BE2C (cell line): ENCODE measurements at regions not wholly inside any gene's neighbourhood (a gene's known extent, or its start where the extent isn't known, plus 50 kb on each side); places are given as distances from the start of the nearest gene placed in this dataset.

Experiments used
- DNase-seq: peaks from one replicate; pipeline ENCODE4 v3.0.0-alpha.2; 2020
- H3K27me3 ChIP-seq: fragments of 250-450 bp; sonication (Bioruptor Pico); 2 replicates; pipeline ENCODE4 v1.5.1; 2020; ENCODE audit warnings: mild to moderate bottlenecking
- H3K36me3 ChIP-seq: fragments of 250-450 bp; sonication (Bioruptor Pico); 2 replicates; pipeline ENCODE4 v1.5.1; 2020; ENCODE audit warnings: mild to moderate bottlenecking
- H3K4me1 ChIP-seq: fragments of 250-450 bp; sonication (Bioruptor Pico); 2 replicates; pipeline ENCODE4 v1.5.1; 2020
- H3K4me3 ChIP-seq: 2 replicates; pipeline ENCODE4 v1.5.1; 2011; ENCODE audit warnings: low read depth, low read length
- H3K9me3 ChIP-seq: fragments of 250-450 bp; sonication (Bioruptor Pico); 2 replicates; pipeline ENCODE4 v1.5.1; 2020
- TF ChIP-seq, protein P1 (sequence below): IDR thresholded peaks from 2 replicates; pipeline ENCODE4 v1.5.1; 2012; ENCODE audit warnings: mild to moderate bottlenecking, low read depth, low read length

DNA sequence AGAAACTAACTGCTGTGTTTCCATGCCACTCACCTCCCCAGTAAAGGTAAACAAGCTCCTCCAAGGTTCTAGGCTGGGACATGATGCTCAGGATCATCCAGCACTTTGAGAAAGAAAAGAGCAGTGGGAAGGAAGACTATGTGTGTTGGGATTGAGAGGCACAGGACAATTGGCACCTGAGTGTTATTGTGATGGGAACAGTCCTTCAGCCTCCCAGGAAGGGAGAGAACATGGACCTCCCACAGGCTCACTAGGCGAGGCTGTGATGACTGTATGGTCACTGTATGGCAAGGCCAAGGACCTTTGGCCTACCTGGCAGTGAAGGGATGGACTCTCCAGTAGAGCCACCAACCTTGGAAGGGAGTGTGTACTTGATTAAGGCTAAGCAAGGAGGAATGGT, 123.2 kb upstream of the UNC5B start:
- TF ChIP-seq, protein P1, sequence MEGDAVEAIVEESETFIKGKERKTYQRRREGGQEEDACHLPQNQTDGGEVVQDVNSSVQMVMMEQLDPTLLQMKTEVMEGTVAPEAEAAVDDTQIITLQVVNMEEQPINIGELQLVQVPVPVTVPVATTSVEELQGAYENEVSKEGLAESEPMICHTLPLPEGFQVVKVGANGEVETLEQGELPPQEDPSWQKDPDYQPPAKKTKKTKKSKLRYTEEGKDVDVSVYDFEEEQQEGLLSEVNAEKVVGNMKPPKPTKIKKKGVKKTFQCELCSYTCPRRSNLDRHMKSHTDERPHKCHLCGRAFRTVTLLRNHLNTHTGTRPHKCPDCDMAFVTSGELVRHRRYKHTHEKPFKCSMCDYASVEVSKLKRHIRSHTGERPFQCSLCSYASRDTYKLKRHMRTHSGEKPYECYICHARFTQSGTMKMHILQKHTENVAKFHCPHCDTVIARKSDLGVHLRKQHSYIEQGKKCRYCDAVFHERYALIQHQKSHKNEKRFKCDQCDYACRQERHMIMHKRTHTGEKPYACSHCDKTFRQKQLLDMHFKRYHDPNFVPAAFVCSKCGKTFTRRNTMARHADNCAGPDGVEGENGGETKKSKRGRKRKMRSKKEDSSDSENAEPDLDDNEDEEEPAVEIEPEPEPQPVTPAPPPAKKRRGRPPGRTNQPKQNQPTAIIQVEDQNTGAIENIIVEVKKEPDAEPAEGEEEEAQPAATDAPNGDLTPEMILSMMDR: no peak
- DNase-seq: no peak
- H3K36me3 ChIP-seq: no peaks in the 10 kb centered on the region
- no peaks in the 10 kb centered on the region for H3K9me3 ChIP-seq
- H3K4me3 ChIP-seq: no peak overlapping the region
- peaks cover 11% of the 10 kb centered on the region for H3K4me1 ChIP-seq
- H3K27me3 ChIP-seq: no peaks in the 10 kb centered on the region

DNA sequence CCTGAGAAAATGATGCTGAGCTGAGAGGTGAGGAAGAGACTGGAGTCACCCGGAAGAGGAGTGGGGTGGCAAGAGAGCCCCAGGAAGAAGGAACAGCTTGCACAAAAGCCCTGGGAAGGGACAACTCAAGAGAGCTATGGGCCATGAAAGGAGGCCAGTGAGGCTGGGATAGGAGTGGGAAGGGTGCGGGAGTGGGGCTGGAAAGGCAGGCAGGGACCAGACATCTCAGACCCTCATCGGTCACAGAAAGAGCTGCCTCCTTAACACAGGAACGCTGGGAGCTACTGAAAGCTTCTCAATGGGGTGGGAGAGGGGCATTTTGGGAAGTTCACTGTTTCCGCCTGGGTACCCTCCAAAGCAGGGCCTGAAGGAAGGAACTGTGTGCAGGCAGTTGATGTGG, 122.0 kb upstream of the UNC5B start:
- TF ChIP-seq, protein P1: no peak

DNA sequence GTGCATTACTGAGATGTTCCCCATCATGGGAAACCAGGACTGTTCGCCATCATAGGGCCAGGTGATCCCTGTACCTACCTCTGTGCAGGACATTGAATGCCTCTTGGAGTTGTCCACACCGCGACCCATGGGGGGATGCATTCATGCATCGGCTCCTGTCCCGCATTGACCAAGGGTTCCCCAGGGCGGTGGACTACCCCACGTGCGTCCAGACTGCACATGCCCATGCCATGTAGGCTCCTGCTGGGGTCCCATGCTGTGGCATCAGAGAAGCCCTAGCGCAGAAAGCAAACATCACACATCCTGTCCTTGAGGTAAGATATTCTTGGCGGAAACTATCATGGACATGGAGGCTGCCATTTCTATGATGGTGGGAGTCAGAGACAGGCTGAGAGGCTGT, 121.6 kb upstream of the UNC5B start:
- Histone ChIP-seq H3K36me3 (no peaks in the 10 kb centered on the region), H3K9me3 (no peaks in the 10 kb centered on the region), H3K4me1 (peaks cover 4% of the 10 kb centered on the region), H3K27me3 (no peaks in the 10 kb centered on the region), H3K4me3 (no peak overlapping the region)
- no peak for DNase-seq
- TF ChIP-seq, protein P1: no peak

More for the DNA sequence above, 122.0 kb upstream of the UNC5B start:
- H3K36me3 ChIP-seq: no peaks in the 10 kb centered on the region
- H3K4me1 ChIP-seq: peaks cover 9% of the 10 kb centered on the region
- no peak for DNase-seq
- no peaks in the 10 kb centered on the region for H3K9me3 ChIP-seq
- H3K27me3 ChIP-seq: no peaks in the 10 kb centered on the region
- no peak overlapping the region for H3K4me3 ChIP-seq

DNA sequence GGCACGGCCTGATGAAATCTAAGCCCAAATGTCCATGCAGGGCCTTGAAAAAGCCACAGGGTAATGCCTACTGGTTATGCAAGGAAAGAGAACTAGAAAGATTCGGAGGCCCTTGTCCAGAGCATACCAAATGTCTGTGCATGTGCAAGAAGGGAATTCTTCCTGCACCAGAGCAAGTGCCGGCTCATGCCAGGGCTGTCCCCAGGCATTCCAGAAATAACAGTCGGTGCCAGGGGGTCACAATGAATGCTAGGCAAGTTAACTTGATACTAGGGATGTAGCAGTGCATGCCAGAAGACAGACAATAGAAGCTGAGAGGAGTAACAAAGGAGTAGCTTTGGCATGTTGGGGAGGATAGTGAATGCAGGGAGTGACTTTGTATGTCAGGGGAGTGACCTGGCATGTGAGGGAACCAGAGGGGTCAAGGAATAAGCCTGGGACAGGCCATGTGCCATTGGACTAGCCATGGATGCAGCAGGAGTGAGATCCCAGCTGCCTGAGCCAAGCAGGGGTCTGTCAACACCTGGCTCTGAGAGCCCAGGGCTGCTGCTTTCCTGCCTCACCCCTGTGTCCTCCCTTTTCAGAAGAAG, 119.5 kb upstream of the UNC5B start:
- H3K4me3 ChIP-seq: no peak overlapping the region
- TF ChIP-seq, protein P1: no peak
- no peaks in the 10 kb centered on the region for H3K27me3 ChIP-seq
- no peaks in the 10 kb centered on the region for H3K9me3 ChIP-seq
- no peaks in the 10 kb centered on the region for H3K36me3 ChIP-seq
- no peak for DNase-seq
- H3K4me1 ChIP-seq: no peaks in the 10 kb centered on the region

DNA sequence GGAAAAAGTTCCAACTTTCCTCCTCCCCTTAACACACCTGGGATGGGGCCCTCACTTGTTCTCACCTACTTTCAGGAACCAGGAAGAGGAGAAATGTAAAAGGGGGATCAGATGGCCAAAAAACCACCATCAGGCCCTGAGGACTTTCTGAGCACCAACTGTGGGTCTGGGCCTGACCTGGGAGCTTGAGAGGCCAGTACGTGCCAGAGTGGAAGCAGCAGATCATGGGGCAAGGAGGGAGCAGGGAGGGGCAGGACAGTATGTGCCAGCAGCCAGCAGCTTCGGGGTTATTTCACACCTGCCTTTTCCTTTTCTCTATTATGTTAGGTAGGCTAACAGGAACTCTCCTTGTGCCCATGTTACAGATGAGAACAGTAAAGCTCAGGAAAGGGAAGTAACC, 118.8 kb upstream of the UNC5B start:
- TF ChIP-seq, protein P1: no peak
- no peaks in the 10 kb centered on the region for H3K9me3 ChIP-seq
- H3K36me3 ChIP-seq: no peaks in the 10 kb centered on the region
- H3K27me3 ChIP-seq: no peaks in the 10 kb centered on the region
- no peak for DNase-seq
- H3K4me3 ChIP-seq: no peak overlapping the region
- H3K4me1 ChIP-seq: no peaks in the 10 kb centered on the region

DNA sequence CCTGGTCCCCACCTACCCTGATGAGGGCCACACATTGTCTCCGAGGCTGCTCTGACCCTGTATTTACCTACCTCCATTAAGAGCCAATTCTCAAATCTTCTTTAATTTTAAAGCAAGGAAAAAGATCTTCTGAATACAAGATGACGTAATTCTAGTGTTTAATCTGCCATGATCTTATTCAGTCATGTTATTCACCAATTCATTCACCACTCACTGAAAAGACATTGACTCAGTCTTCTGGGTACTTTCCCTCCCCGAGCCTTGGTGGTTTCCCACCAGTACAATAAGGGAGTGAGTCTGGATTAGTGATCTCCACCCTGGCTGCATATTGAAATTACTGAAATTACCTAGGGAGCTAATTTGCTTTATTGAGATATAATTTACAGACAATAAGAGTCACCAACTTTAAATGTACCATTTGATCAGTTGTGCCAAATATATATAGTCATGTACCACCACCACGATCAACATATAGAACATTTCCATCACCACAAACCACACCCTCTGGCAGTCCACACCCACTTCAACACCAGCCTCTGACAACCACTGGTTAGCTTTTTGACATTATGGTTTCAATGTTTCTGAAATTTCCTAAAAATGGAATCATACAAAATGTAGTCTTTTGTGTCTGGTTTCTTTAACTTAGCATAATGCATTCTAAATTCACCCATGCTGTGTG, 117.5 kb upstream of the UNC5B start:
- Histone ChIP-seq H3K36me3 (no peaks in the 10 kb centered on the region), H3K4me1 (no peaks in the 10 kb centered on the region), H3K9me3 (no peaks in the 10 kb centered on the region), H3K27me3 (no peaks in the 10 kb centered on the region), H3K4me3 (no peak overlapping the region)
- TF ChIP-seq, protein P1: no peak
- no peak for DNase-seq
